K562 (cell line): ENCODE measurements at regions not wholly inside any gene's neighbourhood (a gene's known extent, or its start where the extent isn't known, plus 50 kb on each side); places are given as distances from the start of the nearest gene placed in this dataset.

Experiments used
- CHD2 ChIP-seq: IDR thresholded peaks from 2 replicates; pipeline ENCODE4 v1.6.1; 2011; ENCODE audit warnings: low read depth, low read length
- CHD4 ChIP-seq: fragments of 200-600 bp; sonication (generic); IDR thresholded peaks from 3 replicates; pipeline ENCODE4 v1.6.1; 2012; ENCODE audit warnings: low read depth, mild to moderate bottlenecking, mixed read lengths, low read length, inconsistent platforms; ENCODE audit not compliant: insufficient read depth, insufficient replicate concordance, poor library complexity, severe bottlenecking
- CREB1 ChIP-seq, 2 experiments: sonication (generic) in 1 of 2; formaldehyde crosslinking in 1 of 2; IDR thresholded peaks; 2 replicates each; pipeline versions ENCODE4 v1.6.1 to v1.8.0; 2012 to 2022; ENCODE audit warnings: inconsistent platforms in 1 of 2, mild to moderate bottlenecking in 1 of 2, missing genetic modification reagents in 1 of 2, moderate library complexity in 1 of 2
- E2F3 ChIP-seq: fragments of 250-450 bp; sonication (Bioruptor Pico); IDR thresholded peaks from 2 replicates; pipeline ENCODE4 v1.4.0; 2020; ENCODE audit warnings: mild to moderate bottlenecking
- ELF1 ChIP-seq: fragments of 200-800 bp; sonication (Bioruptor generic); IDR thresholded peaks from 2 replicates; pipeline ENCODE4 v1.6.1; 2016; ENCODE audit warnings: missing genetic modification characterization, missing compliant biosample characterization
- RERE ChIP-seq: sonication (generic); formaldehyde crosslinking; IDR thresholded peaks from 2 replicates; pipeline ENCODE4 v1.8.0; 2023; ENCODE audit warnings: missing genetic modification reagents, mild to moderate bottlenecking, borderline replicate concordance
- SFPQ ChIP-seq: fragments of 200-400 bp; formaldehyde crosslinking; IDR thresholded peaks from 2 replicates; pipeline ENCODE4 v1.6.1; 2017; ENCODE audit warnings: mild to moderate bottlenecking, low read depth, low read length, moderate library complexity
- SMARCA5 ChIP-seq: fragments of 450-650 bp; IDR thresholded peaks from 2 replicates; pipeline ENCODE4 v1.6.1; 2016
- TBP ChIP-seq: optimal IDR thresholded peaks from 2 replicates; pipeline ENCODE3; 2011; ENCODE audit warnings: low read depth, low read length, improper control_type of control experiment
- TOE1 ChIP-seq, 2 experiments: fragments of 450-650 bp in 1 of 2; sonication (generic) in 1 of 2; formaldehyde crosslinking in 1 of 2; IDR thresholded peaks; 2 replicates each; pipeline versions ENCODE4 v1.7.1 to v1.8.0; 2016 to 2022; ENCODE audit warnings: borderline replicate concordance in 2 of 2, mild to moderate bottlenecking in 2 of 2, antibody characterized with exemption in 1 of 2, inconsistent platforms in 1 of 2, low read depth in 1 of 2, missing genetic modification reagents in 1 of 2, moderate library complexity in 1 of 2
- VEZF1 ChIP-seq: fragments of 200-800 bp; sonication (Bioruptor generic); IDR thresholded peaks from 2 replicates; pipeline ENCODE4 v1.6.1; 2017; ENCODE audit warnings: missing genetic modification characterization, missing compliant biosample characterization
- ZC3H4 ChIP-seq: sonication (generic); formaldehyde crosslinking; IDR thresholded peaks from 2 replicates; pipeline ENCODE4 v1.9.0; 2021; ENCODE audit warnings: missing genetic modification reagents, borderline replicate concordance
- ZFP36 ChIP-seq: fragments of 150-350 bp; IDR thresholded peaks from 2 replicates; pipeline ENCODE4 v1.6.1; 2018; ENCODE audit warnings: low read length, low read depth; ENCODE audit not compliant: partially characterized antibody
- ZNF507 ChIP-seq: conservative IDR thresholded peaks from 2 replicates; pipeline ENCODE4 v1.6.1; 2017; ENCODE audit warnings: missing genetic modification characterization, missing compliant biosample characterization
- TF ChIP-seq, protein P1 (sequence below): fragments of 450-650 bp; conservative IDR thresholded peaks from 2 replicates; pipeline ENCODE4 v1.6.1; 2016; ENCODE audit warnings: missing genetic modification characterization, low read depth, mild to moderate bottlenecking, missing compliant biosample characterization, moderate library complexity
- TF ChIP-seq, protein P2 (sequence below): fragments of 250-450 bp; sonication (Bioruptor Pico); IDR thresholded peaks from 2 replicates; pipeline ENCODE4 v1.4.0; 2020

DNA sequence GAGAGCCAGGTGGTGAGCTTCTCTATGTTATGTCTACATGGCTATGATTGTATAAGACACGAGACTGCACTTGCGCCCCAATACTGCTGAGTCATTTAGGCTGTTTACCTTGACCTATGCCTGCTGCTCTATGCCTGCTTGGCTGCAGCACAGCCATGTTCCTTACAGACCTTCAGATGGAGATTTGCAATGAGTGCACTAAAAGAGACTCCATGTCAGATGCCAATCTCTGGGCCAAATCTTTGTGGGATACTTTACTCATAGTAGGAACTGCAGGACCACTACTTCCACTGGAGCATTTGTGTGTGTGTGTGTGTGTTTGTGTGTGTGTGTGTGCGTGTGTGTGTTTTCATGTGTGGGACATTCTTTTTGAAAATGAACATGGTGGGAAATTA lies 50.0 kb upstream of the KMT2E start (continued):
- TF ChIP-seq TOE1 (IDR thresholded peaks at IDR 0.05; ENCODE audit: borderline replicate concordance) (no peak; the same call in 1 of the 2 replicates), TOE1 (CRISPR knock-in tag; IDR thresholded peaks at IDR 0.05; ENCODE audit: borderline replicate concordance, low read depth) (no peak), SFPQ (no peak), VEZF1 (CRISPR knock-in tag) (no peak), SMARCA5 (0 out of 2 replicates have a peak, but pooled peaks have one; percentile 59), ZFP36 (no peak), CREB1 (IDR thresholded peaks at IDR 0.05) (no peak), CREB1 (CRISPR knock-in tag; IDR thresholded peaks at IDR 0.05) (peak; percentile 44; the same call in 1 of the 2 replicates), TBP (no peak), RERE (no peak), CHD4 (no peak), E2F3 (CRISPR knock-in tag) (no peak), ZC3H4 (CRISPR knock-in tag) (no peak), ELF1 (tag) (no peak; the same call in 1 of the 2 replicates), CHD2 (no peak), ZNF507 (tag) (no peak)
- TF ChIP-seq, protein P1, sequence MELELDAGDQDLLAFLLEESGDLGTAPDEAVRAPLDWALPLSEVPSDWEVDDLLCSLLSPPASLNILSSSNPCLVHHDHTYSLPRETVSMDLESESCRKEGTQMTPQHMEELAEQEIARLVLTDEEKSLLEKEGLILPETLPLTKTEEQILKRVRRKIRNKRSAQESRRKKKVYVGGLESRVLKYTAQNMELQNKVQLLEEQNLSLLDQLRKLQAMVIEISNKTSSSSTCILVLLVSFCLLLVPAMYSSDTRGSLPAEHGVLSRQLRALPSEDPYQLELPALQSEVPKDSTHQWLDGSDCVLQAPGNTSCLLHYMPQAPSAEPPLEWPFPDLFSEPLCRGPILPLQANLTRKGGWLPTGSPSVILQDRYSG (tag): peak; percentile 89
- TF ChIP-seq, protein P2, sequence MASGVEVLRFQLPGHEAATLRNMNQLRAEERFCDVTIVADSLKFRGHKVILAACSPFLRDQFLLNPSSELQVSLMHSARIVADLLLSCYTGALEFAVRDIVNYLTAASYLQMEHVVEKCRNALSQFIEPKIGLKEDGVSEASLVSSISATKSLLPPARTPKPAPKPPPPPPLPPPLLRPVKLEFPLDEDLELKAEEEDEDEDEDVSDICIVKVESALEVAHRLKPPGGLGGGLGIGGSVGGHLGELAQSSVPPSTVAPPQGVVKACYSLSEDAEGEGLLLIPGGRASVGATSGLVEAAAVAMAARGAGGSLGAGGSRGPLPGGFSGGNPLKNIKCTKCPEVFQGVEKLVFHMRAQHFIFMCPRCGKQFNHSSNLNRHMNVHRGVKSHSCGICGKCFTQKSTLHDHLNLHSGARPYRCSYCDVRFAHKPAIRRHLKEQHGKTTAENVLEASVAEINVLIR (CRISPR knock-in tag): peak; percentile 43; the same call in 1 of the 2 replicates
